Transverse colon (tissue), 4 donors: ENCODE measurements at regions not wholly inside any gene's neighbourhood (a gene's known extent, or its start where the extent isn't known, plus 50 kb on each side); places are given as distances from the start of the nearest gene placed in this dataset.

Source experiments
- DNase-seq: peaks from one replicate; pipeline ENCODE4 v3.0.0-alpha.2; 2019
- H3K27ac ChIP-seq, 4 donors: fragments of 200-600 bp; sonication (generic); 2 replicates each; pipeline ENCODE4 v1.5.1; 2016 to 2018; ENCODE audit warnings: inconsistent platforms in 4 of 4
- H3K27me3 ChIP-seq: fragments of 200-600 bp; sonication (generic); 2 replicates; pipeline ENCODE4 v1.5.1; 2017; ENCODE audit warnings: inconsistent platforms
- H3K36me3 ChIP-seq, 4 donors: fragments of 200-600 bp; sonication (generic); 2 replicates each; pipeline ENCODE4 v1.5.1; 2017 to 2019; ENCODE audit warnings: inconsistent platforms in 4 of 4
- H3K4me1 ChIP-seq, 4 donors: fragments of 200-600 bp; sonication (generic); 2 replicates each; pipeline ENCODE4 v1.5.1; 2017 to 2020; ENCODE audit warnings: inconsistent platforms in 4 of 4
- H3K4me3 ChIP-seq, 4 donors: fragments of 200-600 bp; sonication (generic); 1 replicate in 1 of 4; 2 replicates in 3 of 4; pipeline versions ENCODE4 v1.5.1 to v1.6.1; 2017 to 2019; ENCODE audit warnings: inconsistent platforms in 4 of 4
- H3K9me3 ChIP-seq, 2 donors: fragments of 200-600 bp; sonication (generic); 2 replicates each; pipeline ENCODE4 v1.5.1; 2017 to 2019; ENCODE audit warnings: inconsistent platforms in 2 of 2
- CTCF ChIP-seq, 5 experiments: fragments of 200-600 bp in 3 of 5; fragments of 450-650 bp in 2 of 5; sonication (generic) in 3 of 5; IDR thresholded peaks; 1 replicate in 2 of 5; 2 replicates in 3 of 5; pipeline ENCODE4 v1.5.1; 2016 to 2017; ENCODE audit warnings: antibody characterized with exemption in 5 of 5, inconsistent platforms in 3 of 5, mild to moderate bottlenecking in 2 of 5, moderate library complexity in 1 of 5
- EP300 ChIP-seq: sonication (generic); formaldehyde crosslinking; IDR thresholded peaks from one replicate; pipeline ENCODE4 v1.6.1; 2017; ENCODE audit warnings: antibody characterized with exemption, low read depth
- POLR2A ChIP-seq: fragments of 450-650 bp; IDR thresholded peaks from one replicate; pipeline ENCODE4 v1.6.1; 2016; ENCODE audit warnings: antibody characterized with exemption, mild to moderate bottlenecking, moderate library complexity
- POLR2AphosphoS5 ChIP-seq, 3 donors: sonication (generic); formaldehyde crosslinking; IDR thresholded peaks; one replicate each; pipeline ENCODE4 v1.6.1; 2016; ENCODE audit warnings: antibody characterized with exemption in 3 of 3
- WGBS, 2 donors: methylation state at CpG; one replicate each; pipeline ENCODE4 v1.1.5; 2018; ENCODE audit warnings: low coverage in 1 of 2; 5-methylcytosine and 5-hydroxymethylcytosine counted together
- in situ Hi-C, 4 donors: fragments of 200-750 bp; cut with MboI; loops; one replicate each; pipeline versions ENCODE4 v1.15.0 to v1.15.1; 2017; ENCODE audit warnings: low sequenced_read_pairs in 3 of 4, low pct_ligation_motif_present in 1 of 4, low pct_unique_long_range_greater_than_20kb in 1 of 4
- intact Hi-C: fragments of 100-400 bp; cut with DNase I; formaldehyde crosslinking; loops from one replicate; pipeline ENCODE4 v1.15.1; 2023; ENCODE audit warnings: low total_unique reads

- H3K36me3 ChIP-seq: no peaks in the 10 kb centered on the region
- DNase-seq: no peak
- H3K27me3 ChIP-seq: no peaks in the 10 kb centered on the region
- no peak overlapping the region for H3K4me3 ChIP-seq
- H3K27ac ChIP-seq: no peak overlapping the region
- no peaks in the 10 kb centered on the region for H3K9me3 ChIP-seq
- in situ Hi-C loops: loop anchor here in 3 of 4 donors (25.0 kb wide), 1 partner anchor 1016 kb away; the partner anchor contains the start of gene IGFBP5 (in 3 of the 3)
- peaks cover 0 to 10% (median 0%) of the 10 kb centered on the region in 4 donors for H3K4me1 ChIP-seq
- intact Hi-C loops: loop anchor here (10.0 kb wide), 1 partner anchor 188 kb away; no protein-coding TSS in a partner anchor
- TF ChIP-seq CTCF (IDR thresholded peaks at IDR 0.05) (no peak), POLR2AphosphoS5 (IDR thresholded peaks at IDR 0.05) (no peak), EP300 (no peak), POLR2A (no peak)
- WGBS, 2 donors: 60 to 75% methylated on average over 1 to 5 of the region's 5 CpGs
Observed at GRCh38 chr2:217703102-217703501, 299.7 kb downstream of the TNS1 start.

- no peaks in the 10 kb centered on the region for H3K9me3 ChIP-seq
- no peaks in the 10 kb centered on the region for H3K27me3 ChIP-seq
- intact Hi-C loops: loop anchor here (10.0 kb wide), 1 partner anchor 187 kb away; no protein-coding TSS in a partner anchor
- in situ Hi-C loops: loop anchor here in 3 of 4 donors (25.0 kb wide), 1 partner anchor 1014 kb away; the partner anchor contains the start of gene IGFBP5 (in 3 of the 3)
- no peak overlapping the region for H3K27ac ChIP-seq
- no peaks in the 10 kb centered on the region for H3K36me3 ChIP-seq
- H3K4me1 ChIP-seq: peaks cover 0 to under 1% (median 0%) of the 10 kb centered on the region in 4 donors
- DNase-seq: no peak
- WGBS, 2 donors: 86 to 100% methylated on average over 1 to 5 of the region's 5 CpGs
- TF ChIP-seq POLR2A: no peak
- TF ChIP-seq POLR2AphosphoS5 (IDR thresholded peaks at IDR 0.05): no peak
- TF ChIP-seq EP300: no peak
- no peak for TF ChIP-seq CTCF (IDR thresholded peaks at IDR 0.05)
- H3K4me3 ChIP-seq: no peak overlapping the region
Observed at GRCh38 chr2:217701622-217702021, 301.2 kb downstream of the TNS1 start.

DNA sequence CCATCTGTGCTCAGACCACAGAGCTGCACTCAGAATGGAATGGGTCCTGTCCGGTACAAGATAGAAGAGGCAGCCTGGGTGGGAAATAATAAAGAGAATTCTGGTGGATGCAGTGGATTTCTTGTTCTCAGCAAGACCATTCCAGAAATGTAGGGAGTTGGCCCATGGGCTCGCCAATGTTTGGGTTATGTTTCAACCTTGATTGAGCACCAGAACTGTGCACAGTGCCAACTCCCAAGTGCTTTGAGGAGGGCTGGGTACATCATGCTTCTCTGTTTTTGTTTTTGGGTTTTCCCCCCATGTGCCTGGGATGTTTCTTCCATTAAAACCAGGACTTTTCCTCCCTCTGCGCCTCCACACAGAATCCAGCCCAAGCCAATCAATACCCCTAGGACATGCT is 304.1 kb downstream of the TNS1 start:
- no peak for DNase-seq
- H3K4me3 ChIP-seq: no peak overlapping the region
- H3K36me3 ChIP-seq: no peaks in the 10 kb centered on the region
- 76 to 78% methylated on average over 1 to 3 of the region's 3 CpGs for WGBS, 2 donors
- intact Hi-C loops (no loop called here), in situ Hi-C loops (no loop called here)
- no peaks in the 10 kb centered on the region for H3K4me1 ChIP-seq
- no peaks in the 10 kb centered on the region for H3K27me3 ChIP-seq
- no peak overlapping the region for H3K27ac ChIP-seq
- no peaks in the 10 kb centered on the region for H3K9me3 ChIP-seq
- TF ChIP-seq EP300: no peak
- TF ChIP-seq POLR2A: no peak
- no peak for TF ChIP-seq CTCF (IDR thresholded peaks at IDR 0.05)
- TF ChIP-seq POLR2AphosphoS5 (IDR thresholded peaks at IDR 0.05): no peak

DNA sequence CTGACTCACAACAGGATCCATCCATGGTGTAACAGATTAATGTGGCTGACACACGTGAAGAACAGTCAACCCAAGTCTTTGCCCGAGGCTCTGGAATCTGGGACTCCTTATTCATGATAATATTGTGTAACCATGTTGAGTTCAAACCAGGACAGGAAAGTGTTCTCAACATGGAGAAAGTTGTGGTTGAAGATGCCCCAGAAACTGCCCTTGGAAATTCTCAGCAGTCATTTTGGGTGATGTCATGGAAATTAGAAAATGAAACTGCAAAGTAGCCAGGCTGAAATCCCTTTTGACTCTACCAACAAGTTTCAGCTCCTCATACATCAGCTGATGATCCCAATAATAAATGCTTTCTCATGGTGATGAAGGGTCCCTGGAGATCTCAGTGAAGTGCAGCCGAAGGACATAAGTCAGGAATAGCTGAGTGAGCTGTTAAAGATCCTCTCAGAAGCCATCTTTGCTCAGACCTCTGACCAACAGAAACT is 307.7 kb downstream of the TNS1 start:
- intact Hi-C loops (no loop called here), in situ Hi-C loops (no loop called here)
- Histone ChIP-seq H3K4me1 (no peaks in the 10 kb centered on the region), H3K27ac (peak overlapping the region in 3 of 4 donors; percentile 1 to 33 (median 31)), H3K4me3 (no peak overlapping the region), H3K27me3 (no peaks in the 10 kb centered on the region), H3K9me3 (no peaks in the 10 kb centered on the region), H3K36me3 (no peaks in the 10 kb centered on the region)
- 50% methylated on average over 3 of the region's 3 CpGs; no CpG with 5 or more reads in 1 of the 2 donors for WGBS, 2 donors
- no peak for TF ChIP-seq EP300
- no peak for TF ChIP-seq POLR2AphosphoS5 (IDR thresholded peaks at IDR 0.05)
- no peak for TF ChIP-seq CTCF (IDR thresholded peaks at IDR 0.05)
- no peak for TF ChIP-seq POLR2A
- DNase-seq: no peak
